SW 1271 (cell line): ENCODE measurements at regions not wholly inside any gene's neighbourhood (a gene's known extent, or its start where the extent isn't known, plus 50 kb on each side); places are given as distances from the start of the nearest gene placed in this dataset.
"Not testable (repeated sequence)": the region's sequence is repeated elsewhere in the genome, so short reads cannot be mapped to it uniquely, and the experiment has no call there.

Experiments
- DNase-seq, 2 experiments: peaks; one replicate each; lab custom pipeline; 2025; lab: John Stamatoyannopoulos, UW

GRCh38 chr14:71432334-71433110, 499.7 kb upstream of the RGS6 start:
- no peak for DNase-seq

DNA sequence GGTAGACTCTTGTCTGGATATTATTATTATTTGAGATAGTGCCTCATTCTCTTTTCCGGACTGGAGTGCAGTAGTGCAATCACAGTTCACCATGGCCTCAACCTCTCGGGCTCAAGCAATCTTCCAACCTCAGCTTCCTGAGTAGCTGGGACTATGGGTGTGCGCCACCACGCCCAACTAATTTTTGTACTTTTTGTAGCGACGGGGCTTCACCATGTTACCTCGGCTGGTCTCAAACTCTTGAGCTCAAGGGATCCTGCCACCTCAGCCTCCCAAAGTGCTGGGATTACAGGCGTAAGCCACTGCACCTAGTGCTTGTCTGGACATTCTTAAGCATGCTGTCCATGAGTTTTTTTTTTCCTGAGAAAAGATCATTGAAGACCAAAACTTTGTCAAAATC, 498.9 kb upstream of the RGS6 start:
- no peak for DNase-seq

DNA sequence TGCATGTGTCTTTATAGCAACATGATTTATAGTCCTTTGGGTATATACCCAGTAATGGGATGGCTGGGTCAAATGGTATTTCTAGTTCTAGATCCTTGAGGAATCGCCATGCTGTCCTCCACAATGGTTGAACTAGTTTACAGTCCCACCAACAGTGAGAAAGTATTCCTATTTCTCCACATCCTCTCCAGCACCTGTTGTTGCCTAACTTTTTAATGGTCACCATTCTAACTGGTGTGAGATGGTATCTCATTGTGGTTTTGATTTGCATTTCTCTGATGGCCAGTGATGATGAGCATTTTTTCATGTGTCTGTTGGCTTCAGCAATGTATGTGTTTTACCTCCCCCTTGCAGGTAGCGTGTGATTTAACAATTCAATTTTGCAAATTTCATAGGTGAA, 496.6 kb upstream of the RGS6 start:
- not testable (repeated sequence) for DNase-seq

DNA sequence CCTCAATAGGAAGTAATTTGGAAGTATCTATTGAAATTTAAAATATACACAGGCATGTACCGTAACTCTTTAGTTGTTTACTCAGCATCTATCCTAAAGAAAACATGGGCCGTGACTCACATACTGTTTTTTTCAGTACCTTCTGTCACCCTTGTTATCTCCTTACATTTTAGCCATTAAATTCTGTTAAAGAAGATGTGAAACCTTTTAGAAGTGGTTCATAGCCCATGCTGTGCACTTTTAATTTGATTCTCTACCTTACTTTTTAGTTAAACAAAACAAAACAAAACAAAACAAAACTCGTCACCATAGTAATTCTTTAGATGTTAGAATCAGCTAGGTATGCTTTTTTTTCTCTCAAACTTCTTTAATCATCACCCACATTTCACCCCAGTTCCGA, 494.4 kb upstream of the RGS6 start:
- DNase-seq, result no peak

DNA sequence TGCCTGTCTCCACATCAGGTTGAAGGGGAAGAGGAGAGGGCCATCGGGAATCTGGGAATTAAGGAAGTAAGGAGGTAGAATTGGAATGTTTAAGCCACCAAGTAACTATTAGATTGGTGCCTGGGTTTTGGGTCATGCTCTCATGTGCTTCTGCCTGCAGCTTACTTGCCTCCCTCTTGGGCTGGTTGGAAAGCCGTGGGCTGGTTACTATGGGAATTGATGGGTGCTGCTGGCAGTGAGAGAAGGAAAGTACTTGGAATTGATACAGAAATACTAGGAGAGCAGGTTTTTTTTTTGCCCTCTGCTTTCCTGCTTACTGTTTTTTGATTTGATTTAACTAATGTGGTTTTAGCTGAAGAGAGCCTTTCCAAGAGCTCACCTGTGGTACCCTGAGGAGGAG, 493.5 kb upstream of the RGS6 start:
- no peak for DNase-seq

- DNase-seq, result no peak
Observed at GRCh38 chr14:71441126-71441525, 491.1 kb upstream of the RGS6 start.

DNA sequence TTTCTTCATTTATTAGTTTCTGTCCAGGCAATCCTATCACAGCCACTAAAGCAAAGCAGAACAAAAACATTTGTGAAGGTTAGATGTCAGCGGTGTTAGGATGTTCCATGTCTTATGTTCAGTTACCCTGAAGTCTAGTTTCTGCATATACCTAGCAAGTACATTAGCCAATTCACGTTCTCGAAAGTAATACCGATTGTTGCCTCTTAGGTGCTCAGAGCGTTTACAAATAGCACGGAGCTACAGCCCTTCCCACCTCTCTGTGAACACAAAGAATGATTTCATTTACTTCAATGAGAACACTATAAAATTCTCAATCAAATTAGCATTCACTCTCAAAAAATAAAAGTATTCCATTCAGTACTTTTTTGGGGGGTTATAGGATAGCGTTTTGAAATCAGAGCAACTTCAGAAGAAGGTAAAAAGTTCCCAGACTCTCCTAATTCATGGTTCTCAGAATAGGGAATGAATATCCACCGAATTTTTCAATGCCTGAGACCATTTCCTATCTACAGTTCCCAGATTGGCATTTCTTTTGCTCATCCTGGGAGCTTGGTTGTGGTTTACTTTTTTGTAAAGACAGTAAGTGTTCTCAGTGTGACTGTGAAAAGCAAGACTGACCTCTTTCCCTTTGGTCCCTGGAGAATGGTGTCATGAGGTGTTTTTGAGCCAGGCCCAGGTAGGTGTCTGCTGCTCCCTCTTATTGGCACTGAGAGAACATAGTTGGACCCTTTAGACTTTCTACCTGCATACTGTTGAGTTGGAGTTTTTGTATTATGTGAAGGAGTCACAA, 488.0 kb upstream of the RGS6 start:
- no peak for DNase-seq

DNA sequence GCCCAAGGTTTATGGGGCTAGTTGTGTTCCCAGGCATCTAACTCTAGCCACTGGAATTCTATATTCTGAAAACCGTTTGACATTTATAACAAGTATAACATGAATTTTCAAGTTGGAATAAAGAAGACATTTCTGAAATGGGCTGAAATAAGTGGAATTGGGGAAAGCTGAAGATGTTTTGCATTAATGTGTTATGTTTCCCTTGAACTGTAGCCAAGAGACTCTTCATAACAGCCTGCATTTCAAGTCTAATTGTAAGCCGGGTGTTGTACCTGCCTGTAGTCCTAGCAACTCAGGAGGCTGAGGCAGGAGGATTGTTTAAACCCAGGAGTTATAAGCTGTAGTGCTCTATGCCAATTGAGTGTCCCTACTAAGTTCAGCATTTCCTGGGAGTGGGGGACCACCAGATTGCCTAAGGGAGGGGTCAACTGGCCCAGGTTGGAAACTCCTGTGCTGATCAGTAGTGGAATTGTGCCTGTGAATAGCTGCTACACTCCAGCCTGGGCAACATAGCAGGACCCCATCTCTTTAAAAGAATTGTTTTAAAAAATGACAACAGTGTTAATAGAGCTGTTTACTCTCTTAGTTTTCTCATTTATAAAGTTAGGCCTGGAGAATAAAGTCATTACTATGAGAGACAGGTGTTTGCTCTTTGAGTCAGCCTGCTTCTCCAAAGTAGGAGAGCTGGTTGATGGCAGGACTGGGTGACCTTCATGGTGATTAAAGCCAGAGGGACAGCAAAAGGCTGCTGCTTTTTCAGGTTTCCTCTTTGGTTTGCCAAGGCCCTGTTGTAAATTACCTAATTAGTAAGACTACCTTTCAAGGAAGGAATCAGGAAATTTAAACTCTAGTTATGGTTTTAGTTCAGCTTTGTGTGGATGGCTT, 483.6 kb upstream of the RGS6 start:
- no peak for DNase-seq

- DNase-seq, result no peak
Observed at GRCh38 chr14:71449316-71450055, 482.7 kb upstream of the RGS6 start.

DNA sequence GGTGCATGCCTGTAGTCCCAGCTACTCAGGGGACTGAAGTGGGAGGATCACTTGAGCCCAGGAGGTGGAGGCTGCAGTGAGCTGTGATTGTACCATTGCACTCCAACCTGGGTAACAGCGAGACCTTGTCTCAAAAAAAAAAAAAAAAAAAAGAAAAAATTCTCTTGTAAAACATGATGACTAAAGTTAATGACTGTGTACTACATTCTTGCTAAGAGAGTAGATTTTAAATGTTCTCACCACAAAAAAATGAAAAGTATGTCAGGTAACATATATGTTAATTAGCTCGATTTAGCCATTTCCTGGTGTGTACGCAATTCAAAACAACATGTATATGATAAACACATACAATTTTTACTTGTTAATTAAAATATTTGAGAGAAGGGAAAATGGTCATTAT, 480.7 kb upstream of the RGS6 start:
- no peak for DNase-seq

DNA sequence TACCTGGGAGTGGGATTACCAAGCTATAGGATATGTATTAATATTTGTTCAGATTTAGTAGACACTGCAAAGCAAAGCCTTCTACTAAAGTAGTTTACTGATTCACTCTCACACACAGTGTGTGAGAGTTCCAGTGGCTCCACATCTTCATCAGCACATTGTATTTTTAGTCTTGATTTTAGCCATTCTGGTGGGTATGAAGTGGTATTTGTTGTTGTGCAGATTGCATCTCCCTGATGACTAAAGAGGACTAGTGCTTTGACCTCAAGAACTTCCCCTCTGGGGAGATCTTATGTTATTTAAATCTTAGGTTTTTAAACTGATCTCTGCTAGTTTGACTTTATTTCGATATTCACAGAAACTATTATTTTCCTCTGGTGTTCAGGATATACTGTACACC, 479.7 kb upstream of the RGS6 start:
- no peak for DNase-seq

GRCh38 chr14:71452987-71453386, 479.2 kb upstream of the RGS6 start:
- no peak for DNase-seq

DNA sequence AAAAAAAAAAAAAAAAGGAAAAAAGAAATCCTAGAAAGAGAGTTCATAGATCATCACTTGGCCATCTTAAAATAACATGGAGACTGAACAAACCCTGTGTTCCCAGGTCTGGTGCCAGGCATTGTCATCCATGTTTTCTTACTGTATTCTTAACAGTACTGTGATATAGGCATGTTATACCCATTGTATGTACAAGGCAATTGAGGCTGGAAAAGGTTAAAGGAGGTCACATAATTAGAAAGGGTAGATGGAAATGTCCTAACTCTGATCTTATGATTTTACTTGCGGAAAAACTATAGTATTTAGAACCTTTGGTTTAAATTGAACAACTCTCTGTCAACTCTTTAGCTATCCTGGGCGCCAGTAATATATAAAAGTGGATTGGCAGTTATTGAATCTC, 478.2 kb upstream of the RGS6 start:
- no peak for DNase-seq

DNA sequence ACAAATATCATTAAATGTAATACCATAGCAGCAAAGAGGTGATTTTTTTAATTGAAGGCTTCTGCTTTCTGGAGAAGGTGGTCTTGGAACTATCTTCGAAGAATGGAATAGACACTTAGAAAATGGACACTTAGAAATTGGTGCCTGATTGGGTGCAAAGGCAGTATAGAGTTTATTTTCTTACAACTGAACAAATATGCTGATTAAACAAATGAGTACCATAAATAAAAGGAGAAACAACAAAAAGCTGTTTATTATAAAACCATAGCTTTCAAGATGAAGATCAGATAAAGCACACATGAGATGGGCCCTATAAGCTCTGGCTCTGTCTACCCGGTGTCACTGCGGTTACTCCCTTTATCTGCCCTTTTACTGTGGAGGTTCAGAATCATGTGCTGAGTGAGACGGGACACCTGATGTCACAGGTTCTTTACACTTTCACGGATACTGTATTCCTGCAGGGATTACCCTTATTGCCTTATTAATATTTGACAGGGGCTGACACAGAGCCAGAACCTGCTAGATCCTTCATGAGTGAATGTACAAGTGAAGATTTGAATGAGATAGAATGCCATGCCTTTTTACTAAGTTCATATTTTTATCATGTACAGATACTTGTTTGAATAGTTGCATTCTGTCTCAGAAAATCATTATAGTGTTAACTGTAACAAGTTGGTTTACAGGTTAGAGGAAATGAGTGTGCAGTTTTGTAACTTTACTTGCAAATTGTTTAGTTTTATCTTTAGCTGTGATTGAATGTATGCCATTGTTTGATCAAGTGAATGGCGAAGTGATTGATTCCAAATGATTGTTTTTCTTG, 477.5 kb upstream of the RGS6 start:
- DNase-seq, result no peak

GRCh38 chr14:71460091-71460490, 472.1 kb upstream of the RGS6 start:
- DNase-seq, result no peak

DNA sequence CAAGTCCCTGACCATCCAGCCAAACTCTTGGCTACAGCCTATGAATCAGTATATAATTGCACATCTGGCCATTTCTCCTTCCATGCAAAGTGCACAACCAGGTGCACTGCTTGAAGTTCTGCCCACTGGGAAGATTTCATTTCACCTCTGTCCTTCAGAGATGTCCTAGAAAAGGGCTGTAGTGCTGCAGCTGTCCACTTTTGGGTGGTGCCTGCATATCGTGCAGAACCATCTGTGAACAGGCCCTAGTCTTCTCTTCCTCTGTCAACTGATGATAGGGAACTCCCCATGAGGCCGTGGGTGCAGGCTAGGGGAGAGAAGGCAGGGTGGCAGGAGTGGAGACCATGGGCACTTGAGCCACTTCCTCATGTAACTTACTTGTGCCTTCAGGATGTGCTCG, 470.6 kb upstream of the RGS6 start:
- not testable (repeated sequence) for DNase-seq

GRCh38 chr14:71463807-71464206, 468.4 kb upstream of the RGS6 start:
- DNase-seq, result no peak

DNA sequence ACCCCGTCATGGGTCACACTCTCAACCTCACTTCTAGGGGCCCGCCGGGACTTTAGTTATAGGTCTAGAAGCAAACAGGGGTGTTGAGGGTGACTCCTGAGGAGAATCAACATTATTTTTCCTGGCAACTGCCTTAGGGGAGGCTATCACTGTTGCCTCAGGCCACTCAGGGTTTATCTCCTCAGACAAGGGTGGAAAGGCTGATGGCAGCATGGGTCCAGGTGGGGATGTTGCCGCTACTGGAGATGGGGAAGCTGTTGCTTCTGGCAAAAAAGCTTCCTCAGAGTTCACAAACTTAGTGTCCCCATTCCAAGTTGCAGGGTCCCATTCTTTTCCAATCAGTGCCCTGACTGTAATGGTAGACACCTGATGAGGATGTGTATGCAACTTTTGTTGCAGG, 467.4 kb upstream of the RGS6 start:
- no peak for DNase-seq

DNA sequence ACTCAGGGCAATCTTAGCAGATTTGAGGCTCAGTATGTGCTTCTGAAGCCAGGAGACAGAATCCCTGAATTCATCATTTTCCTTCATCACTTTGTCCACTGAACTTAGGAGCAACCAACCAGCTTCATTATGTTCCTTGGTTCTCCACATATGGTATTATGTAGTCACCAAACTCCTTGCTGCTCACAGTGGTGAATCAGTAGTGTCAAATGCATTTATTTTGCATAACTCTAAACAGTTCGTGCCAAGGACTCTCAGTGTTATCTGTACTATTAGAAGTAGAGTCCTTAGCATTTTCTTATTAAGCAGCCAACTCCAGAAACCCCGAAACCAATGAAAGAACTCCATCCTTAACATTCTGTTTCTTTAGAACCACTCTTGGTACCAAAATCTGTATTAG, 466.9 kb upstream of the RGS6 start:
- no peak for DNase-seq

- DNase-seq, result no peak
Observed at GRCh38 chr14:71466251-71466650, 466.0 kb upstream of the RGS6 start.

- DNase-seq, result no peak
Observed at GRCh38 chr14:71466946-71467345, 465.3 kb upstream of the RGS6 start.
